Esophagus mucosa (tissue), 1 donor: ENCODE measurements at regions not wholly inside any gene's neighbourhood (a gene's known extent, or its start where the extent isn't known, plus 50 kb on each side); places are given as distances from the start of the nearest gene placed in this dataset.

Source experiments
- ATAC-seq: fragments of 200-7000 bp; cut with Tn5 transposase; one replicate; pipeline ENCODE4 v1.9.1; 2020
- donor health status: DM: yes; HTN: yes; CAD: no.

- no peak for ATAC-seq
Observed at GRCh38 chr1:234932106-234932505, 196.5 kb downstream of the TOMM20 start.

- ATAC-seq: no peak
Observed at GRCh38 chr1:234931404-234931973, 197.1 kb downstream of the TOMM20 start.

GRCh38 chr1:234929369-234929768 lies 199.3 kb downstream of the TOMM20 start:
- ATAC-seq: no peak

- no peak for ATAC-seq
Observed at GRCh38 chr1:234928642-234929041, 200.0 kb downstream of the TOMM20 start.

GRCh38 chr1:234927971-234928640 lies 200.5 kb downstream of the TOMM20 start:
- ATAC-seq: no peak

GRCh38 chr1:234927312-234927970 lies 201.2 kb downstream of the TOMM20 start:
- ATAC-seq: no peak

- ATAC-seq: no peak
Observed at GRCh38 chr1:234926559-234927311, 201.9 kb downstream of the TOMM20 start.

GRCh38 chr1:234926264-234926558 lies 202.4 kb downstream of the TOMM20 start:
- ATAC-seq: no peak

- peak; percentile 79 for ATAC-seq
Observed at GRCh38 chr1:234925440-234926263, 203.0 kb downstream of the TOMM20 start.

GRCh38 chr1:234924450-234925355 lies 203.9 kb downstream of the TOMM20 start:
- ATAC-seq: no peak

- no peak for ATAC-seq
Observed at GRCh38 chr1:234923626-234924025, 205.0 kb downstream of the TOMM20 start.

GRCh38 chr1:234922987-234923386 lies 205.7 kb downstream of the TOMM20 start:
- no peak for ATAC-seq

- no peak for ATAC-seq
Observed at GRCh38 chr1:234921266-234922062, 207.2 kb downstream of the TOMM20 start.

- ATAC-seq: no peak
Observed at GRCh38 chr1:234920843-234921140, 207.8 kb downstream of the TOMM20 start.

- no peak for ATAC-seq
Observed at GRCh38 chr1:234920136-234920842, 208.3 kb downstream of the TOMM20 start.

GRCh38 chr1:234918961-234919761 lies 209.5 kb downstream of the TOMM20 start:
- ATAC-seq: peak; percentile 34

- ATAC-seq: peak; percentile 19
Observed at GRCh38 chr1:234918181-234918841, 210.3 kb downstream of the TOMM20 start.

- no peak for ATAC-seq
Observed at GRCh38 chr1:234917495-234918180, 211.0 kb downstream of the TOMM20 start.
